ENCODE measurements at regions not wholly inside any gene's neighbourhood (a gene's known extent, or its start where the extent isn't known, plus 50 kb on each side); places are given as distances from the start of the nearest gene placed in this dataset.

GRCh38 chr15:98586066-98586465, 62.3 kb upstream of the IGF1R start:
- no peak for TF ChIP-seq POLR2AphosphoS5 (IDR thresholded peaks at IDR 0.05; ENCODE audit: borderline replicate concordance, low read depth, low read length)
- TF ChIP-seq EZH2 (IDR thresholded peaks at IDR 0.05), result no peak
- TF ChIP-seq FOXP2 (optimal IDR thresholded peaks at IDR 0.05; ENCODE audit: control extremely low read depth, extremely low read length, insufficient read depth), result no peak
